SK-N-SH (cell line): ENCODE measurements at regions not wholly inside any gene's neighbourhood (a gene's known extent, or its start where the extent isn't known, plus 50 kb on each side); places are given as distances from the start of the nearest gene placed in this dataset.

Experiments used
- CTCF ChIA-PET: fragments of 300-600, 350-600 bp; formaldehyde crosslinking; extraction: SDS; loops from one replicate; lab custom pipeline; 2021; lab: Yijun Ruan, JAX
- POLR2A ChIA-PET: fragments of 350-600 bp; sonication (Branson Sonifier 250); formaldehyde crosslinking; extraction: SDS; loops from one replicate; lab custom pipeline; 2020; ENCODE audit warnings: antibody characterized with exemption, inconsistent platforms; lab: Yijun Ruan, JAX
- DNase-seq: peaks from one replicate; pipeline ENCODE4 v3.0.0; 2012
- H2AFZ ChIP-seq: fragments of 200-600 bp; sonication (generic); 2 replicates; pipeline ENCODE4 v1.8.1; 2016; ENCODE audit warnings: antibody characterized with exemption, mild to moderate bottlenecking, low read depth
- H3F3A ChIP-seq: fragments of 200-600 bp; sonication (generic); replicated peaks from 2 replicates; pipeline ENCODE3; 2016; ENCODE audit warnings: antibody characterized with exemption, mild to moderate bottlenecking; ENCODE audit not compliant: insufficient read depth
- H3K27ac ChIP-seq, 2 experiments: fragments of 200-500 bp in 1 of 2; fragments of 200-600 bp in 1 of 2; sonication (Bioruptor generic) in 1 of 2; sonication (generic), shearing (Covaris generic) in 1 of 2; 2 replicates each; pipeline versions ENCODE4 v1.5.1 to v1.6.1; 2014 to 2016; ENCODE audit warnings: low read depth in 2 of 2, inconsistent platforms in 1 of 2, low read length in 1 of 2, mild to moderate bottlenecking in 1 of 2, mixed read lengths in 1 of 2
- H3K27me3 ChIP-seq: fragments of 200-600 bp; sonication (generic), shearing (Covaris generic); 2 replicates; pipeline ENCODE4 v1.6.1; 2016; ENCODE audit warnings: mixed run types; ENCODE audit not compliant: insufficient read depth
- H3K36me3 ChIP-seq, 2 experiments: fragments of 200-500 bp in 1 of 2; fragments of 200-600 bp in 1 of 2; sonication (Bioruptor generic) in 1 of 2; sonication (generic) in 1 of 2; replicated peaks in 1 of 2; 2 replicates each; pipeline versions ENCODE3 to v1.5.1; 2014 to 2016; ENCODE audit warnings: low read length in 1 of 2, mild to moderate bottlenecking in 1 of 2; ENCODE audit not compliant: insufficient read depth in 2 of 2, control insufficient read depth in 1 of 2
- H3K4me1 ChIP-seq, 2 experiments: fragments of 200-500 bp in 1 of 2; fragments of 200-600 bp in 1 of 2; sonication (Bioruptor generic) in 1 of 2; sonication (generic), shearing (Covaris generic) in 1 of 2; 2 replicates each; pipeline versions ENCODE4 v1.5.1 to v1.6.1; 2014 to 2016; ENCODE audit warnings: low read depth in 1 of 2, low read length in 1 of 2, mixed run types in 1 of 2; ENCODE audit not compliant: insufficient read depth in 2 of 2, control insufficient read depth in 1 of 2
- H3K4me2 ChIP-seq: fragments of 200-600 bp; sonication (generic), shearing (Covaris generic); 2 replicates; pipeline ENCODE4 v1.6.1; 2017; ENCODE audit warnings: mixed run types
- H3K4me3 ChIP-seq, 2 experiments: fragments of 200-500 bp in 1 of 2; fragments of 200-600 bp in 1 of 2; sonication (Bioruptor generic) in 1 of 2; sonication (generic), shearing (Covaris generic) in 1 of 2; 2 replicates each; pipeline versions ENCODE4 v1.5.1 to v1.8.1; 2014 to 2016; ENCODE audit warnings: low read depth in 2 of 2, inconsistent platforms in 1 of 2, low read length in 1 of 2, mild to moderate bottlenecking in 1 of 2, mixed read lengths in 1 of 2, moderate library complexity in 1 of 2
- H3K79me2 ChIP-seq: fragments of 200-600 bp; sonication (generic); 2 replicates; pipeline ENCODE4 v1.8.1; 2017; ENCODE audit warnings: mild to moderate bottlenecking; ENCODE audit not compliant: insufficient read depth
- H3K9ac ChIP-seq: fragments of 200-600 bp; sonication (generic); 2 replicates; pipeline ENCODE4 v1.6.1; 2017; ENCODE audit warnings: mixed run types
- H3K9me2 ChIP-seq: fragments of 200-600 bp; sonication (generic); 2 replicates; pipeline ENCODE4 v1.6.1; 2017; ENCODE audit warnings: mixed run types
- H3K9me3 ChIP-seq: fragments of 200-600 bp; sonication (generic); 2 replicates; pipeline ENCODE4 v1.6.1; 2017; ENCODE audit warnings: mixed run types, mild to moderate bottlenecking, moderate library complexity
- H4K20me1 ChIP-seq: fragments of 200-600 bp; sonication (generic); 2 replicates; pipeline ENCODE4 v1.6.1; 2017; ENCODE audit warnings: mild to moderate bottlenecking, mixed run types; ENCODE audit not compliant: insufficient read depth
- ELF1 ChIP-seq: IDR thresholded peaks from 2 replicates; pipeline ENCODE4 v1.4.0; 2012
- EP300 ChIP-seq, 2 experiments: IDR thresholded peaks; 2 replicates each; pipeline versions ENCODE4 v1.4.0 to v1.6.1; 2012; ENCODE audit warnings: borderline replicate concordance in 1 of 2, low read depth in 1 of 2, low read length in 1 of 2
- EZH2phosphoT487 ChIP-seq: fragments of 200-600 bp; sonication (generic); IDR thresholded peaks from 2 replicates; pipeline ENCODE4 v1.6.1; 2017; ENCODE audit warnings: low read depth, mixed run types, mild to moderate bottlenecking, antibody characterized with exemption, moderate library complexity, borderline replicate concordance
- FOSL2 ChIP-seq: IDR thresholded peaks from 2 replicates; pipeline ENCODE4 v1.4.0; 2012; ENCODE audit warnings: low read depth, mild to moderate bottlenecking, moderate library complexity, borderline replicate concordance
- FOXM1 ChIP-seq: IDR thresholded peaks from 2 replicates; pipeline ENCODE4 v1.4.0; 2012; ENCODE audit warnings: low read depth, mild to moderate bottlenecking
- MXI1 ChIP-seq: IDR thresholded peaks from 2 replicates; pipeline ENCODE4 v1.6.1; 2012; ENCODE audit warnings: mild to moderate bottlenecking, low read depth, low read length, improper control_type of control experiment
- NFIC ChIP-seq: IDR thresholded peaks from 2 replicates; pipeline ENCODE4 v1.4.0; 2012; ENCODE audit warnings: borderline replicate concordance
- NRF1 ChIP-seq: IDR thresholded peaks from 2 replicates; pipeline ENCODE4 v1.6.1; 2012; ENCODE audit warnings: low read depth, mild to moderate bottlenecking, low read length
- POLR2AphosphoS5 ChIP-seq: IDR thresholded peaks from 2 replicates; pipeline ENCODE4 v1.6.1; 2012; ENCODE audit warnings: low read depth, low read length
- RAD21 ChIP-seq: IDR thresholded peaks from 2 replicates; pipeline ENCODE4 v1.6.1; 2012; ENCODE audit warnings: mild to moderate bottlenecking, low read length
- RCOR1 ChIP-seq: fragments of 150-350 bp; IDR thresholded peaks from 2 replicates; pipeline ENCODE4 v1.6.1; 2017; ENCODE audit warnings: antibody characterized with exemption, low read length
- SIN3A ChIP-seq: IDR thresholded peaks from 2 replicates; pipeline ENCODE4 v1.6.1; 2012; ENCODE audit warnings: low read depth, mild to moderate bottlenecking, low read length, moderate library complexity, borderline replicate concordance
- TAF1 ChIP-seq: IDR thresholded peaks from 2 replicates; pipeline ENCODE4 v1.6.1; 2012; ENCODE audit warnings: low read depth, mild to moderate bottlenecking, low read length, moderate library complexity, borderline replicate concordance
- TEAD4 ChIP-seq: IDR thresholded peaks from 2 replicates; pipeline ENCODE4 v1.4.0; 2012; ENCODE audit warnings: mild to moderate bottlenecking, borderline replicate concordance; ENCODE audit not compliant: insufficient read depth
- YY1 ChIP-seq: IDR thresholded peaks from 2 replicates; pipeline ENCODE4 v1.4.0; 2012; ENCODE audit warnings: low read depth, mild to moderate bottlenecking
- WGBS: methylation state at CpG from one replicate; pipeline ENCODE4 v1.1.6; 2017; ENCODE audit warnings: low lambda C conversion rate; 5-methylcytosine and 5-hydroxymethylcytosine counted together
- TF ChIP-seq, protein P1 (sequence below): IDR thresholded peaks from 2 replicates; pipeline ENCODE4 v1.4.0; 2012; ENCODE audit warnings: low read depth, borderline replicate concordance
- TF ChIP-seq, protein P2 (sequence below): fragments of 200-600 bp; sonication (generic); IDR thresholded peaks from 2 replicates; pipeline ENCODE4 v1.6.1; 2017; ENCODE audit warnings: antibody characterized with exemption, mild to moderate bottlenecking, moderate library complexity
- TF ChIP-seq, protein P3 (sequence below): IDR thresholded peaks from 2 replicates; pipeline ENCODE4 v1.4.0; 2012; ENCODE audit warnings: low read depth, borderline replicate concordance

DNA sequence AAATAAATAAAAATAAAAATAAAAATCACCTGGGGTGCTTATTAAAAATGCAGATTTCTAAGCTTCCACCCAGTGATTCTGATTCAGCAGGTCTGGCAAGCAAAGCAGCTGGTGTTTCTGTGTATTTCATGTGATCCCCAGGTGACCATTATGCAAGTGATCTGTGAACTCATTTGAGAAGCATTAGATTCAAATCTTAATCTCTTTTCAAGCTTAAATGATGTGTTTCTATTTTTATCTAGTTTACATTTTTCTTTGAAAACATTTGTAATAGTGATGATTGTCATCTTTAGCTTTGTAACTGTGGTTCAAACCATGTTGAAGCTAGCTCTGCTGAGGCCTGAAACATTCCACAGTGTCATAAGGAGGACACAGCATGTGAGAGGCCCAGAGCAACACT, 804.8 kb upstream of the ZNF608 start:
- Histone ChIP-seq H2AFZ (no peak overlapping the region), H3K27me3 (no peaks in the 10 kb centered on the region), H3K9me3 (no peaks in the 10 kb centered on the region), H3K9me2 (no peaks in the 10 kb centered on the region), H3K27ac (no peak overlapping the region; a peak in 1 of 4 replicates), H4K20me1 (no peaks in the 10 kb centered on the region), H3K4me1 (peaks cover 13 to 18% of the 10 kb centered on the region in 2 experiments; a peak in 3 of 4 replicates), H3K79me2 (no peaks in the 10 kb centered on the region), H3K4me3 (no peak overlapping the region), H3K4me2 (no peak overlapping the region), H3K36me3 (no peaks in the 10 kb centered on the region), H3F3A (peaks cover 3% of the 10 kb centered on the region), H3K9ac (no peak overlapping the region)
- POLR2A ChIA-PET = no interaction called here
- no peak for DNase-seq
- CTCF ChIA-PET = interaction anchor here (1.2 kb wide), 1 partner anchor 10 kb away, joined by 4 read pairs; no protein-coding TSS in a partner anchor
- no peak for TF ChIP-seq ELF1
- TF ChIP-seq TEAD4 = no peak
- TF ChIP-seq RAD21 = no peak
- no peak for TF ChIP-seq RCOR1
- no peak for TF ChIP-seq NFIC
- no peak for TF ChIP-seq TAF1

DNA sequence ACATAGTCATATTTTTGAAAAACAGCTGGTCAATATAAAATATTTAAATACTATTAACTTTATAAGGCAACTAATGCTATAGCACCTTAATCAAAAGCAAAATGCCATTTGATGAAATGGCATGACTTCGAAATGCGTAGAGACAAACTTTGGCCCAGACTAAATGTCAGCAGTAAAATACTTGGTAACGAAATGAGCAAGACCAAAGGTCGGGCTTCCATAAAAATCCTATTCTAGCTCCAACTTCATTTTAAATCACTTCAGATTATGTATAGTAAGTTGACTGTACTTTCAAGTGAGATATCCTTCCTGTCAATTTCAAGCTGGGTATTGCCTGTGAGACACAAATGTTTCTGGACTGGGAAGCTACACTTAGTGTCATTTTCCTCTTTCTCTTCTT, 805.4 kb upstream of the ZNF608 start:
- Histone ChIP-seq H2AFZ (no peak overlapping the region), H3K9me3 (no peaks in the 10 kb centered on the region), H3K36me3 (no peaks in the 10 kb centered on the region), H3K27ac (no peak overlapping the region), H3K27me3 (no peaks in the 10 kb centered on the region), H3K9me2 (no peaks in the 10 kb centered on the region), H3K4me3 (no peak overlapping the region), H3F3A (peaks cover 3% of the 10 kb centered on the region), H3K4me2 (no peak overlapping the region), H3K79me2 (no peaks in the 10 kb centered on the region), H3K9ac (no peak overlapping the region), H3K4me1 (peaks cover 13 to 18% of the 10 kb centered on the region in 2 experiments; a peak in 3 of 4 replicates), H4K20me1 (no peaks in the 10 kb centered on the region)
- DNase-seq = no peak
- ChIA-PET CTCF (interaction anchor here (0.6 to 1.2 kb wide), 3 partner anchors 11 to 1543 kb away, joined by 3 to 4 read pairs (median 3); no protein-coding TSS in a partner anchor), POLR2A (no interaction called here)
- TF ChIP-seq, protein P1, sequence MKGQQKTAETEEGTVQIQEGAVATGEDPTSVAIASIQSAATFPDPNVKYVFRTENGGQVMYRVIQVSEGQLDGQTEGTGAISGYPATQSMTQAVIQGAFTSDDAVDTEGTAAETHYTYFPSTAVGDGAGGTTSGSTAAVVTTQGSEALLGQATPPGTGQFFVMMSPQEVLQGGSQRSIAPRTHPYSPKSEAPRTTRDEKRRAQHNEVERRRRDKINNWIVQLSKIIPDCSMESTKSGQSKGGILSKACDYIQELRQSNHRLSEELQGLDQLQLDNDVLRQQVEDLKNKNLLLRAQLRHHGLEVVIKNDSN = no peak
- TF ChIP-seq NRF1 (no peak), MXI1 (no peak), YY1 (no peak), POLR2AphosphoS5 (no peak), SIN3A (no peak), FOXM1 (no peak), FOSL2 (no peak), EZH2phosphoT487 (no peak), EP300 (IDR thresholded peaks at IDR 0.05; ENCODE audit: borderline replicate concordance in 1 of 2, low read depth in 1 of 2, low read length in 1 of 2) (no peak)
- TF ChIP-seq, protein P2, sequence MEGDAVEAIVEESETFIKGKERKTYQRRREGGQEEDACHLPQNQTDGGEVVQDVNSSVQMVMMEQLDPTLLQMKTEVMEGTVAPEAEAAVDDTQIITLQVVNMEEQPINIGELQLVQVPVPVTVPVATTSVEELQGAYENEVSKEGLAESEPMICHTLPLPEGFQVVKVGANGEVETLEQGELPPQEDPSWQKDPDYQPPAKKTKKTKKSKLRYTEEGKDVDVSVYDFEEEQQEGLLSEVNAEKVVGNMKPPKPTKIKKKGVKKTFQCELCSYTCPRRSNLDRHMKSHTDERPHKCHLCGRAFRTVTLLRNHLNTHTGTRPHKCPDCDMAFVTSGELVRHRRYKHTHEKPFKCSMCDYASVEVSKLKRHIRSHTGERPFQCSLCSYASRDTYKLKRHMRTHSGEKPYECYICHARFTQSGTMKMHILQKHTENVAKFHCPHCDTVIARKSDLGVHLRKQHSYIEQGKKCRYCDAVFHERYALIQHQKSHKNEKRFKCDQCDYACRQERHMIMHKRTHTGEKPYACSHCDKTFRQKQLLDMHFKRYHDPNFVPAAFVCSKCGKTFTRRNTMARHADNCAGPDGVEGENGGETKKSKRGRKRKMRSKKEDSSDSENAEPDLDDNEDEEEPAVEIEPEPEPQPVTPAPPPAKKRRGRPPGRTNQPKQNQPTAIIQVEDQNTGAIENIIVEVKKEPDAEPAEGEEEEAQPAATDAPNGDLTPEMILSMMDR = no peak
- TF ChIP-seq, protein P3, sequence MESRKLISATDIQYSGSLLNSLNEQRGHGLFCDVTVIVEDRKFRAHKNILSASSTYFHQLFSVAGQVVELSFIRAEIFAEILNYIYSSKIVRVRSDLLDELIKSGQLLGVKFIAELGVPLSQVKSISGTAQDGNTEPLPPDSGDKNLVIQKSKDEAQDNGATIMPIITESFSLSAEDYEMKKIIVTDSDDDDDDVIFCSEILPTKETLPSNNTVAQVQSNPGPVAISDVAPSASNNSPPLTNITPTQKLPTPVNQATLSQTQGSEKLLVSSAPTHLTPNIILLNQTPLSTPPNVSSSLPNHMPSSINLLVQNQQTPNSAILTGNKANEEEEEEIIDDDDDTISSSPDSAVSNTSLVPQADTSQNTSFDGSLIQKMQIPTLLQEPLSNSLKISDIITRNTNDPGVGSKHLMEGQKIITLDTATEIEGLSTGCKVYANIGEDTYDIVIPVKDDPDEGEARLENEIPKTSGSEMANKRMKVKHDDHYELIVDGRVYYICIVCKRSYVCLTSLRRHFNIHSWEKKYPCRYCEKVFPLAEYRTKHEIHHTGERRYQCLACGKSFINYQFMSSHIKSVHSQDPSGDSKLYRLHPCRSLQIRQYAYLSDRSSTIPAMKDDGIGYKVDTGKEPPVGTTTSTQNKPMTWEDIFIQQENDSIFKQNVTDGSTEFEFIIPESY = no peak
- 87% methylated on average over 4 of the region's 4 CpGs for WGBS
